Smooth muscle cell of the brain vasculature (primary cell): ENCODE measurements at regions not wholly inside any gene's neighbourhood (a gene's known extent, or its start where the extent isn't known, plus 50 kb on each side); places are given as distances from the start of the nearest gene placed in this dataset.

Experiments
- DNase-seq: peaks from one replicate; pipeline ENCODE4 v3.0.0-alpha.2; 2012; ENCODE audit warnings: low read depth, low spot score

DNA sequence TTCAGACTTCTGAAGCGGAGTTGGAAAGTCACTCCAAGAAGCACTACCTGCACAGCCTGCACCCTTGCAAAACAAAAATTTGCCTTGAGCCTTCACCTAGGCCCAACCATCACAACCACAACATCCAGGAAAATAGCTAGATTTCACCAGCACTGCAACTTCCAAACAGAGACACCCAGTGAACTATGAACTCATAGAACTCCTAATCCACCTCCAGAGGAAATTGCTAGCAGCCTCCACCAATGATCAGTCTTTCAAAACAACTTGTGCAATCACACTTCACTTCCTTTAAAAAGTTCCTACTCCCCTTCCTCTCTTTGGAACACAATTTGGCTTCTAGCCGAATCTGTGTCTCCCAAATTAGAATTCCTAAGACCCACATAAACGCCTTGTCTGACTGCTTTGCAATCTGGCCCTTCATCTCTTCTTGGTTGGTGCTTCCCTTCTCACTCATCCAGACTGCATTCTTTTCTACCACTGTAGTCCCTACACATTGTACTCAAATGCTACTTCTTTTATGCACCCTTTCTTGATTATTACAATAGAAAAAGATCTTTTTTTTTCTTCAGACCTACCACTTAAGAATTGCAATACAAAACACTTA lies 489.2 kb upstream of the ARGLU1 start:
- DNase-seq: no peak

DNA sequence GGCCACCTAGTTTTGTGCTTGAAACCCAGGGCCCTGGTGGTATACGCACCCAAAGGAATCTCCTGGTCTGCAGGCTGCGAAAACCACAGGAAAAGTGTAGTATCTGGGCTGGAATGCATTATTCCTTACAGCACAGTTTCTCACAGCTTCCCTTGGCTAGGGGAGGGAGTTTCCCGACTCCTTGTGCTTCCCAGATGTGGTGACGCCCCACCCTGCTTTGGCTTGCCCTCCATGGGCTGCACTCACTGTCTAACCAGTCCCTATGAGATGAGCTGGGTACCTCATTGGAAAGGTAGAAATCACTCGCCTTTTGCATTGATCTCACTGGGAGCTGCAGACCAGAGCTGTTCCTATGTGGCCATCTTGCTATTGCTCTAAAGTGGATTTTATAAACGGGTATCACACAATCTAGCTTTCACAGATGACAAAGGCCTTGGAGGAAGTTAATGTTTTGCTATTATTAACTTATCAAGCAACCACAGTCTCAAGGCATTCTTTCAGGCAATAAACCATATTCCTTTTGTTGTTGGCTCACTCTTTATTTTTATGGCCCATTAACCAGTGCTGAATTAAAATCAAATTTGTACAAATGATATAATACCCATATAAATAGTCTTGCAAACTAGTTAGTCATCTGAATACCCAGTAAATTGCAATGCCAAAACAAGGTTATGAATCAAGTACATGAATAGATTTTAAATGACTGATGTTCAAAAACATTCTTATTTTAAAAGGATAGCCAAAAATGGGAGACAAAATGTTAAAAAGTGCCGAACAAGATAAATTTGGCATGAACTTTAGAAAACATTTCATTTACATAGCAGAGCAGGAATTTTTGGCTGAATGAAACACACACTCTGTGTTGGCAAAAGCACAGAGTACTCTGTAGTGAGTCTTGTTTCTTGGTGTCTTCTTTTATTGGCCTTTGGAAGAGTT lies 475.4 kb upstream of the ARGLU1 start:
- DNase-seq: no peak

DNA sequence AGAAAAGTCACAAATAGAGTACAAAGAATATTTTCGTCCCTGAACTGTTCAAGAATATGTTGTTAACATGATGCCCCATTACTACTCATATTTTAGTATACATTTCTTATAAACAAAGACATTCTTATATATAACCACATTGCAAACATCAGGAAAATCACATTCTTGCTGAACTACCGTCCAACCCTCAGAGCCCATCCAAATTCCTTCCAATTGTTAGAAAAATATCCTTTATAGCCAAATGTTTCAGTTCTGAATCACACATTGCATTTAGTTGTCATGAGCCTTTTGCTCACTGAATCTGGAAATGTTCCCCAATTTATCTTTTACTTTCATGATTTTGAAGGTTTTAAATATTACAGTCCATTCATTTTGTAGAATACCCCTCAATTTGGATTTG lies 467.8 kb upstream of the ARGLU1 start:
- no peak for DNase-seq

DNA sequence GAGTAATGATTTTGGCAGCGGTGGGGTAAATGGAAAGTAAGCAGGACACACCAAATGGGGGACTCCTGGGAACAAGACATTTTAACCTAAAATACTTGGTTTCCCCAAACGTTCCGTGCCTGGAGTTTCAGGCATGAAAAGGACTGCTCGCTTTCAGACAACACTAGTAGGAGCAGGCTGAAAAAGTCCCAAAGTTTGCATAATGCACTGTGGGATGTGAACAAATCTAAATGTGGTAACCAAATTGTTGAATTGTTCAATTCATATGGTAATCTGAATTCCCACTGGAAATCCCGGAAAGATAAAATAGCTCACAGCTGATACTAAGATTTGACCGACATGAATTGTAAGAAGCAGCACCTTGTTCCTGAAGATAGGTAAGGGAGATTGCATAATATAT lies 467.2 kb upstream of the ARGLU1 start:
- no peak for DNase-seq

DNA sequence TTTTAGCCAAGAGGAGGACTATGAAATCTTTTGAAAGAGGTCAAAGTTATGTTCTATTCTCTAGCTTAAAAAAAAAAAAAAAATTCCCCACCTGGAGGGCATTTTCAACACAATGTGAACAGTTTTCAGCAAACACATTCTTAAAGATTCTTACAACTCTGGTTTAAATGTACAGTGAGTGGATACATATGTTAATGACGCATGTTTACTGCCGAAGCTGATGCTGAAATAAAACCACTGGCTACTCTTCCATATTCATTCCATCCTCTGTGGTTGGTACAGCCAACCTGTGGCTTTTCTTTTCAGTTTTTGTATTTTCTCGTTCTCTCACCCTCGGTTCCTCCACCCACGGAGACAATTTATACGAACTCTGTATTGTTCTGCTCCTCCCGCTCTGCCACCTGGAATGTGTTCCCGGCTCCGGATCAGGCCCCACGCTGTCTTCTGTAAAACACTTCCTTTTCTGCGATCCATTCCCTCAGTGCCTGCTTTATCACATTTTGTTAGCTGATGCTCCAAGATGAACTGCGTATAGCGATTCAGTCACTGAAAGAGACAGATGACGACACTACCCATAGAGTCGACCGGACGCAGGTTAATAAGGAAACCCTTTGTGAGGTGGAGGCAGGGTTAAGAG lies 466.4 kb upstream of the ARGLU1 start:
- no peak for DNase-seq

DNA sequence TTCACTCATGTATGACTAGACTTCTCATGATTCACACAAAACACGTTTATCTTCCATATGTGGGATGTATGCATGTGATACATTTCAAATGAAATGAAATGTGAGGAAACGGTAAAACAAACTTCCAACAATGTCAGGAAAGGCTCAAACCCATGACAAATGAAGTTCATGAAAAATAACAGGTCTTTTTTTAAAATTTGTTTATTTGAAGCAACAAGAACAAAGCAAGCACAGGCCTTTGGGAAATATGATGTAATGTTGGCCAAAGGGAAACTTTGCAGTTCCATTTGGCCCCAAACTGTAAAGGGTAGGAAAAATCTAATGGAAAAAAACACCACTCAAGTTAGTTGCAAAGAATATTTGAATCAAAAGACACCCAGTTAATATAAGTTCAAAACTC lies 463.8 kb upstream of the ARGLU1 start:
- DNase-seq: no peak

DNA sequence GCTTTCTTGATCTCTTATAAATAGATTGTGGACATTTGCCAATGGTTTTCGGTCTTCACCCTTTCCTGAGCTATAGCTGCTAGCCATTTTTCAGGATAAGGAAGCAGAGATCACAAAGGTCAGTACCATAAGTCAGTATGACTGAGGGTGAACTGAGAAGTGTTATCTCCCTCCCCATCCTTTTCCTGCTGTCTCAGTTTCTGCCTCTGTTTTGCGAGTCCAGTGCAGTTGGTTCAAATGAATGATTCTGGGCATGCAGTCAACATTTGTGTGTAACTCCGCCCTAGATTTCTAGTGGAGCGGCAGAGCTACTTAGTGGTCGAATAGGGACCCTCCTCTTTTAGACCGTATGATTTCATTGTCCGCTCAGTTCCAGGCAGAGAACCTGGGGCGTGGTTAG lies 460.8 kb upstream of the ARGLU1 start:
- DNase-seq: no peak

DNA sequence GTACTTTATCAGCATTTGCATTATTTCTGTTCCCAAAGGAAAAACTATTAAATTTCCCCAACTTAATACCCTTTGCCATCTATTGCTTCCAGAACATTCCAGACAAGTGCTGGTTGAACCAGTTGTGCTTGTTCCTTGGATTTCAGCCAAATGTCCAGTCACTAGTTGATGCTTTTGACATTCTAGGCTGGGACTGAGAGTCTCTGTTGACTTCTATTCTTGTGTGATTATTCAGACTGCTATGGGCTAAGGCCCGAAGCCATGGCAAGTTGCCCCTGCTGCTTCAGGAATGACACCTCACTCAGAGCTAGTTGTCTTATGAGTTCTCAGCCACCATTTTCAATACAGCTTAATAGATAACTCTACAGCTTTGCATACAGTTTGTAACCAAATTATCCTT lies 458.1 kb upstream of the ARGLU1 start:
- DNase-seq: no peak

DNA sequence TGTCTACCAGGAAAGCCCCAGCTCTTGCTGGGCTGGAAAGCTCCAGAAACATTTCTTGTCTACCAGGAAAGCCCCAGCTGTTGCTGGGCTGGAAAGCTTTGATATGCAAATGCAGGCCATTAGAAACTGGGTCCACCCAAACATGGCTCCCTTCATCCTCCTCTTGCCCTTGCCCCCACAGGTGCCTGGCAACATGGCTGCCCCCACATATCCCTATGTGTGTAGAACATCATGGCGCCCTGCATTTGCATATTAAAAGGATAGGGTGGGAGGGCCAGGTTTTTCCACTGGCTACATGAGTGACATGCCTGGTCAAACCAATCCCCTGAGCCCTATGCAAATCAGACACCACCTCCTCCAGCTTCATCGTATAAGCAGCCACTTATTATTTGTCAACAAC lies 455.4 kb upstream of the ARGLU1 start:
- no peak for DNase-seq

DNA sequence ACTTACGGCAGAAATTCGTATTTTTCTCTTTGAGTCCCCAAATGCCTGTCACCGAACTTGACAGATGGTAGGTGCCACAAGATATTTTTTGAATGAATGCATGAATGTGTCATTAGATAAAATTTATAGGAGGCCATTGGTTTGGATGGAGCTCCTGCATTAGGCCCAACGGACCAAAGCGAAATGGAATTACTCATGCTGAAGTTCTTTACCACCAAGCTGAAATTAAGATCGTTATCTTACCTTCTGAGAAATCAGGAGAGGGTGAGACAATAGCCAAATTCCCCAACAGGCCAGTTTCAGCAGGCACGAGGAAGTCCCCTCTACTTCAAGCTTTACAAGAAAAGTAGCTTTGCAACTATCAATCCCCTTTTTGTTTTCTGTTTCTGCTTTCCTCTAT lies 452.5 kb upstream of the ARGLU1 start:
- no peak for DNase-seq

DNA sequence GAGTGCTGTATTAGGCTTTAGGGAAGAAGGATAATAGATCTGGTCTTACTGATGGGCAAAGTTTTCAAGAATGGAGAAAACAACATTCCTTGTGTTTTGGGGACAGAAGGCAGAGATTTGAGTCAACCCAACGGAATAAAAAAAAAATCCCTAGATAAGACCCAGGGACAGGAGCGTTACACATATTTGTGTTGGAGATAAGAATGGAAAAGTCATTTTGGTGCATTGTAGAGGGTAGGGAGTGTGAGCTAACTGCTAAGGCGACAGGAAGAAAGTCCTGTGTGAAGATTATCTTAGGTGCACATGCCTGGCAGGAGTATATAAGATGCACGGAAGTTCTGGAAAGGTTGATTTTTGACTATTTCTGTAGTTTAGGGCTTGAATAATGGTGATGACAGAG lies 450.3 kb upstream of the ARGLU1 start:
- DNase-seq: no peak

DNA sequence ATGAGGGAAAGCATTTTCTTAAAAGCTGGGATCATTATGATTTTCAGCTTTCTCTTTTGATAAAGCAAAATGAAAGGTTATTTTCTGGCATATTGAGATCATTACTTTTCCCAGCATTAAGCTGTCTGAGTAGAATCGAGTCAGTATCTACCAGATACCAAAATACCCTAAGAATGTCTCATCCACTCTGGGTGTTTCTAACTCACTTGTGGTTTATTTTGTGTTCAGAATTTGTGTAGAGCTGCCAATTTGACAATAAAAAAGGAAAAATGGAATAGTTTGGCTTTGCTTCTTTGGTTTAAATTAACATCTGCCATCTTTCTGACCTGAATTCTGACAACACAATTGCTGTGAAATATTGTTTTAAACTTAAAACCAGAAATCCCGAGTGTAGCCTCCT lies 438.7 kb upstream of the ARGLU1 start:
- no peak for DNase-seq

DNA sequence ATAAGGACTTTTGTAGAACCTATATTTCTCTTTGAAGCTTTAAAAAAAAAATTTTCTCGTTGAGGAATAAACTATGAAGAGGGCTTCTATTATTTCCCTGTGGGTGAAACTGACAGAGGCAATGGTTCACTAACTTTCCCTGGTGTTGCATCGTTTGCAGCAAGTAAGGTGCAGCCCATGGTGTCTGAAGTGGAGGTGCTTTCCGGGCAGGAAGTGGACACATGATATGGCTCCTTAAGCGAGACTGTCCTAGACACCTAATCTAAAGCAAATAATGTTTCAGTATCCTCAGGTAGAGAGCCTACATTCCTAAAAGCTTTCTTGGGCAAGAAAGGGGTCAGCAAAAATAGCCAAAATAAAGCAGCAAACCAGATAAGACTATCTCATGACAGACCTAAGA lies 437.6 kb upstream of the ARGLU1 start:
- no peak for DNase-seq

DNA sequence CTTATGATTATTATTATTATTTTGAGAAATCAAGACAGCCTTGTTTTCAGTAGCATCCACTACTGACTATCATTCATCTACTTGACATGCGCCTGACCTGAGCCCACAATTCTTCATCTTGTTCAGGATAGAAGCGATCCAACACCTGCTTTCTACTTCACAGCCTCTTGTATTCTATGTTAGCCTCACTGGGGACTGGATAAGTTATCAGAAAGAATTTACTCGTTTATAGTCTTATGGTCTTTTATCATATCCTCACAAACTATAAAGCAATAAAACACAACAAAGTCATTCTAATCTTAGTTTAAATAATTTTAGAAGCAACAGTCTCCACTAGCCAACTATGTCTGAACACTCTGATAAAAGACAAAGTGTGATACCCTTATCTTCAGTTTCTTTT lies 436.0 kb upstream of the ARGLU1 start:
- DNase-seq: no peak

DNA sequence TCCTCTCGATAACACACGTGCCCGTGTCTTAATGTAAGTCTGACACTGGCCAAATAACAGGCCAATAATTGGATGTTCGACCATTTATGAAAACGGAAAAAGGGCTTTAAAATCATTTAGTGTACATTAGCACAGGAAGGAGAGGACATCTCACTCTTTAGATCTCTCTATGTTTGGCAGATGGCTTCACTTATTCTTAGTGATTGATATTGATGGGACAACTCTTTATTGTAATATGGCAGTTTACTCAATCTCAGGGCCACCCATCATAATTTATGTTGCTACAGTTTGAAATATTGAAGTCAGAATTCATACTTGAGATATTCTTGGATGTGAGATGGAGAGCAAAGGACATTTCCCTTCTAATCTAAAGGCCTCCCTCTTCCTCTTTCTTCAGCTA lies 430.7 kb upstream of the ARGLU1 start:
- no peak for DNase-seq

DNA sequence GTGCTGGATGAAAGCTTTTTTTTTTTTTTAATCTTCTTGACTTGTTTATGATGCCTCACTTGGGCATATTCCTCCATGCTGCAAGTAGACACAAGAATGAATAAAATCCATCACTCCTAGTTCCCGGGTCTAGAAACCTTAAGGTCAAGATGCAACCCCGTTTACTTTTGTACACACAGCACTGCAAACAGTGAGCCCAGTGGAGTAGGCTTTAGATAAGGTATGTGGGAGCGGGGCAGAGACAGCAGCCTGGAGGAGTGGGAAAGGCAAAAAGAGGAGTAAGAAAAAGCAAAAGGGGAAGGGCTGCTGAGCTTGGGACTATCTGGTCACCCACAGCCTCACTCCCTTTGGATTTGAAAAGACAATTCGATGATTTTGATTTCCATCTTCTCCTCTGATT lies 429.8 kb upstream of the ARGLU1 start:
- no peak for DNase-seq

DNA sequence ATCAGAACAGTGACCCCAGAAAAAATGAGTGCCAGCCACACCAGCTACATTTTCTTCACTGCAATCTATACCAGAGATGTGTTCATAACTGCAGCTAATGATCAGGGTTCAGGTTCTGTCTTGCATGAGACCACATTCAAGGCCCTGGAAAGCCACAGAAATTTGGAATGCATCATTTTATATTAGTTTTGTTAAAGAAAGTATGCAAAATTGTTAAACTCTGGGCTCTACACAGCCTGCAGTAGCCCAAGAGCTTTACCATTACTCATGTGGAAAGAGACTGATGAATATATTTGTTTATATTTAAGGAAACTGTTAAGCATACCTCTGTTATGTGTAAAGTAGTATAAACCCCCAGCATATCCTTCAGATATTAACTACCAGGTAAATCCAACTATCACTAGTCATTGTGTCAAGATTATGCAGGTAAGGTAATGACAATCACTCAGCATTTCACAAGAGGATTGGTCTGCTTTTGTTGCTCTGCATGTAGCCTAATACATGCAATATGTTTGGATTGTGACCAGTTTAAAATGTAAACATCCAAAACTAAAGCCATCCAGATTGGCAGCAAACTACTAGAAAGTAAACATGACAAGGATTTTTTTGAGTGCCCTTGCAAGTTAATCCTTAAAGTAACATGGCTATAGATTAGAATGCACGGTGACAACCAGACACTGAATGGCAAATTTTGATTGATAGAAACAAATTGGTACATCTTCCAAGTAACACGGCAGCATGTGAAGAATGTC lies 429.1 kb upstream of the ARGLU1 start:
- no peak for DNase-seq

DNA sequence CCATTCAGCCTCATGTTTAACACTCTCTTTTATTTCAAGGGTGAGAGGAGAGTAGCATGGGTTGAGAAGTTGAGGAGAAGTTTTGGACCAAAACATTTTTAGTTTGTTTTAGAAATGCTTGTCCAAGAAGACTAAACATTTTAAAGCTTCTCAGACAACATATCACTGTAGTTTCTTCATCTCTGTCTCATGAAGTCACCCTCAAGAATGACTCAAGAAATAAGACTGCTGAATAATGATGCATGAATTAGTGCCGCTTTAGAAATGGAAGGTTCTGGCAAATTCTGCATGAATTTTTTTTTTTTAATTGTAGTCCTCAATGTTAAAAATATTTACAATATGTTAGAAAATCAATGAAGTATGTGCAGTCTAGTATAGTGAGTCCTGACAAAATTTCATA lies 422.7 kb upstream of the ARGLU1 start:
- no peak for DNase-seq

DNA sequence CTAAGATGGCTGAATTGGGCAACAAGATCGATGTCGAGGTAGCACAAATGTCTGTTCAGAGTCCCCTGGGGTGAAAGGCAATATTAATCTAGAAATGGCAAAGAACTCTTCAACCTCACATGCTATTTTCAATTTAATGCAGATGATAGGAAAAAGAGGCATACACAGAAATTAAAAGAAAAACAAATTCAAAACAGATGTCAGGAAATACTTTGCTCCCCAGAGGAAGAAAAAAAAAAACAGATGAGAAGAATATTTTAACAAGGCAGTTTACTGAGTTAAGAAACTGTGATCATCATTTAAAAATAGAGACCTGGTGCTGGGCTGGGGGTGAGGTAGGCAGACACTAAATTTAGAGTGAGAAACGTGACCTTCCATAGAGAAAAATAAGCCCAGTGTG lies 421.9 kb upstream of the ARGLU1 start:
- no peak for DNase-seq

DNA sequence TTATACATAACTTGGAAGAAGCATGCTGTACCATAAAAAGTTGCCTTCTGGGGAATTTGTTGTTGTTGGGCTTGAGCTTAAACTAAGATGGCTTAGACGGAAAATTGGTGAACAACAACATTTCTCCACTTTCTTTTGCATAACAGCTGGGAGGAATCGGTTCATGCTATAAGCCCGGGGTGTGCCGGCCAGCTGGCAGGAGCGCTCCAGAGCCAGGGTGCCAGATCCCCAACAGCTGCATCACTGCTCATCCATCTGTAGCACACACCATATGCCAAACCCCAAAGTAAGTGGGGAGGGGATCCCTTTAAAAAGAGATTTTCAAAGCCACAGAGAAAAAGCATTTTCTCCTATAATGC lies 419.5 kb upstream of the ARGLU1 start:
- no peak for DNase-seq

DNA sequence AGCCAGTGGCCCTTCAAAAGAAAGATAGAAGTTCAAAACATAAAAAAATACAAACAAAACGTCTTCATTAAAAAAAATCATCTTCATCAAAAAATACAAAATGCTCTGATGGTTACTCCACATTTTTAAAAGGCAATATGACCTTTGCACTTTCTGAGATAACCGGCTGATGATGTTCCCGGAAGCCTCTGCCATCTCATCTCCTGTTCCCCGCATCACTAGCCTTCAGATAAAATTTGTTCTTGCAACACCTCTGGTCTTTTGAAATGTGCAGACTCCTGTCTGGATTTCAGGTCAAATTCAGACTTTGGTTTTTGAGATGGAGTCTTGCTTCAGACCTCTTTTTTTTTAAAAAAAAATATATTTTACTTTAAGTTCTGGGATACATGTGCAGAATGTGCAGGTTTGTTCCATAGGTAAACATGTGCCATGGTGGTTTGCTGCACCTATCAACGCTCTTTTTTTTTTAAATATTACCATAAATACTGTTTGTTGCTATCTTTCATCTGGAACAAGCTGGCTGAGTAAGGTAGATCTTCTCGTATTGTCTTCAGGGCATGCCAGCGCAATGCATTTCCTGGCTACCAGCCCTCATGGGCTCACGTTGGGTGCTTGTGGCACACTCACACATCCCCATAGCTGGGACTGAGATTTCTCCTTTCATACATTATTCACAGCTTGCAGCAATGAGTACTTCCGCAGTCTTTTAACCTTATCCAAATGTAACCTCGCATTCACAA lies 418.9 kb upstream of the ARGLU1 start:
- DNase-seq: no peak

DNA sequence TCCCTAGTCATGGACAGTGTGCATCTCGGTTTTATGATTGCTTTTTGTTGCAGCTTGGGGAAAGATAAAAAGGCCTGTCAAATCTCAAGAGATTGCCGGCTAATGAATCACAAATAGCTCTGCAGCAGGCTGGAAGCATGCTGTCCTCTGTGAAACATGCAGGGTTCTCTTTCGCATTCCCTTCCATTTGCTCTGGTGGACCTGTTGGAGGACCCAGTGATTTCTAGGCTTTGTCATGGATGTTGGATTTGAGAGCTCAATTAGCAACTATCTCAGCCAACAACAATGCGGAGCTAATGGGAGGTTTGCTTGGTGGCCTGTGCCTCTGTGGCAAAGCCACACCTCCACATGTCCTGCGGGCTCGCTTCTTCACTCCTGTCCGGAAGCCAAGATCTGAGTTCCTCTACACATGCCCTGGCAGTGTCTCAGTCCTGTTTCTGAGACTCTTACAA lies 418.1 kb upstream of the ARGLU1 start:
- DNase-seq: no peak
